IMR-90 (cell line): ENCODE measurements at regions not wholly inside any gene's neighbourhood (a gene's known extent, or its start where the extent isn't known, plus 50 kb on each side); places are given as distances from the start of the nearest gene placed in this dataset.

ENCODE experiments used
- ATAC-seq: fragments of 200-7000 bp; cut with Tn5 transposase; 2 replicates; pipeline ENCODE4 v1.9.1; 2020; ENCODE audit warnings: low read depth, mild to moderate bottlenecking, moderate library complexity
- BruUV-seq: library from RNA; stranded (reverse); fragments of 400-500 nt; replicated peaks from 2 replicates; lab custom pipeline; 2021; lab: Mats Ljungman, UMichigan
- CTCF ChIA-PET: fragments of 300-600 bp; formaldehyde crosslinking; extraction: SDS; loops from one replicate; lab custom pipeline; 2021; ENCODE audit warnings: antibody characterized with exemption; lab: Yijun Ruan, JAX
- POLR2A ChIA-PET: fragments of 300-600 bp; sonication (Branson Sonifier 250); formaldehyde crosslinking; loops from one replicate; lab custom pipeline; 2022; ENCODE audit warnings: antibody characterized with exemption; ENCODE audit not compliant: unreplicated experiment; lab: Charles Lee
- DNase-seq: peaks from one replicate; pipeline ENCODE4 v3.0.0; 2013
- H2AFZ ChIP-seq: replicated peaks from 2 replicates; pipeline ENCODE3; 2013; ENCODE audit warnings: low read length, mild to moderate bottlenecking; ENCODE audit not compliant: poor library complexity
- H2AK5ac ChIP-seq: 2 replicates; pipeline ENCODE4 v1.6.1; 2013; ENCODE audit warnings: low read depth, low read length, inconsistent platforms
- H2AK9ac ChIP-seq: replicated peaks from 2 replicates; pipeline ENCODE3; 2013; ENCODE audit warnings: mild to moderate bottlenecking, low read depth, low read length, moderate library complexity; ENCODE audit not compliant: poor library complexity
- H2BK120ac ChIP-seq: 2 replicates; pipeline ENCODE4 v1.6.1; 2013; ENCODE audit warnings: low read depth, low read length, inconsistent platforms
- H2BK15ac ChIP-seq: 3 replicates; pipeline ENCODE4 v1.6.1; 2013; ENCODE audit warnings: low read depth, low read length, inconsistent platforms
- H2BK20ac ChIP-seq: 2 replicates; pipeline ENCODE4 v1.6.1; 2013; ENCODE audit warnings: low read depth, mild to moderate bottlenecking, inconsistent platforms, low read length, moderate library complexity
- H2BK5ac ChIP-seq: 2 replicates; pipeline ENCODE4 v1.6.1; 2013; ENCODE audit warnings: mild to moderate bottlenecking, low read depth, low read length, inconsistent platforms; ENCODE audit not compliant: poor library complexity, severe bottlenecking
- H3K14ac ChIP-seq: replicated peaks from 2 replicates; pipeline ENCODE4 v1.6.1; 2013; ENCODE audit warnings: low read depth, low read length, inconsistent platforms
- H3K18ac ChIP-seq: 2 replicates; pipeline ENCODE4 v1.6.1; 2013; ENCODE audit warnings: low read depth, low read length, control low read depth
- H3K23ac ChIP-seq: 2 replicates; pipeline ENCODE4 v1.6.1; 2013; ENCODE audit warnings: low read depth, low read length, inconsistent platforms
- H3K27ac ChIP-seq: 2 replicates; pipeline ENCODE4 v1.5.1; 2013; ENCODE audit warnings: mild to moderate bottlenecking, control low read depth, low read length; ENCODE audit not compliant: insufficient read depth
- H3K27me3 ChIP-seq: 2 replicates; pipeline ENCODE4 v1.6.1; 2013; ENCODE audit warnings: low read length; ENCODE audit not compliant: control insufficient read depth, insufficient read depth
- H3K36me3 ChIP-seq: 2 replicates; pipeline ENCODE4 v1.6.1; 2013; ENCODE audit warnings: low read length, mixed read lengths; ENCODE audit not compliant: control insufficient read depth, insufficient read depth
- H3K4ac ChIP-seq: 2 replicates; pipeline ENCODE4 v1.6.1; 2013; ENCODE audit warnings: low read depth, low read length, inconsistent platforms
- H3K4me1 ChIP-seq: 2 replicates; pipeline ENCODE4 v1.6.1; 2013; ENCODE audit warnings: low read length, mixed read lengths; ENCODE audit not compliant: control insufficient read depth, insufficient read depth
- H3K4me2 ChIP-seq: 2 replicates; pipeline ENCODE4 v1.6.1; 2013; ENCODE audit warnings: low read depth, mild to moderate bottlenecking, control low read depth, low read length, moderate library complexity
- H3K4me3 ChIP-seq: 2 replicates; pipeline ENCODE4 v1.5.1; 2013; ENCODE audit warnings: low read depth, mild to moderate bottlenecking, control low read depth, low read length, moderate library complexity; ENCODE audit not compliant: insufficient read depth
- H3K56ac ChIP-seq: 2 replicates; pipeline ENCODE4 v1.6.1; 2013; ENCODE audit warnings: low read length, inconsistent platforms; ENCODE audit not compliant: insufficient read depth; ENCODE audit errors: extremely low read depth
- H3K79me1 ChIP-seq, 2 experiments: 2 replicates each; pipeline ENCODE4 v1.6.1; 2013; ENCODE audit warnings: low read length in 2 of 2, inconsistent platforms in 1 of 2, low read depth in 1 of 2
- H3K9ac ChIP-seq: 2 replicates; pipeline ENCODE4 v1.6.1; 2013; ENCODE audit warnings: low read depth, low read length, control low read depth
- H3K9me1 ChIP-seq: 2 replicates; pipeline ENCODE4 v1.6.1; 2013; ENCODE audit warnings: low read length, inconsistent platforms; ENCODE audit not compliant: insufficient read depth
- H3K9me3 ChIP-seq: 2 replicates; pipeline ENCODE4 v1.6.1; 2013; ENCODE audit warnings: low read length; ENCODE audit not compliant: control insufficient read depth, insufficient read depth
- H4K20me1 ChIP-seq: 2 replicates; pipeline ENCODE4 v1.6.1; 2013; ENCODE audit warnings: low read length, inconsistent platforms; ENCODE audit not compliant: insufficient read depth
- H4K5ac ChIP-seq: 2 replicates; pipeline ENCODE4 v1.6.1; 2013; ENCODE audit warnings: mild to moderate bottlenecking, low read depth, low read length, control low read depth
- H4K8ac ChIP-seq, 2 experiments: 2 replicates each; pipeline ENCODE4 v1.6.1; 2013; ENCODE audit warnings: low read depth in 2 of 2, low read length in 2 of 2, control low read depth in 1 of 2, inconsistent platforms in 1 of 2
- H4K91ac ChIP-seq: 2 replicates; pipeline ENCODE4 v1.6.1; 2013; ENCODE audit warnings: low read depth, low read length, inconsistent platforms; ENCODE audit not compliant: insufficient read depth
- BHLHE40 ChIP-seq: fragments of 150-350 bp; IDR thresholded peaks from 2 replicates; pipeline ENCODE4 v1.6.1; 2016; ENCODE audit warnings: mild to moderate bottlenecking, low read depth, low read length
- MAZ ChIP-seq: IDR thresholded peaks from 2 replicates; pipeline ENCODE4 v1.6.1; 2012; ENCODE audit warnings: low read depth, mild to moderate bottlenecking, low read length, improper control_type of control experiment, moderate library complexity, borderline replicate concordance
- RCOR1 ChIP-seq: IDR thresholded peaks from 2 replicates; pipeline ENCODE4 v1.6.1; 2012; ENCODE audit warnings: mild to moderate bottlenecking, low read length, improper control_type of control experiment; ENCODE audit not compliant: insufficient replicate concordance
- SMC3 ChIP-seq: fragments of 150-350 bp; IDR thresholded peaks from 2 replicates; pipeline ENCODE4 v1.6.1; 2016; ENCODE audit warnings: low read depth, mild to moderate bottlenecking, antibody characterized with exemption, low read length, moderate library complexity
- WGBS, 2 experiments: methylation state at CpG; one replicate each; pipeline versions ENCODE4 v1.1.5 to v1.1.7; 2013; ENCODE audit warnings: missing lambda C conversion rate in 2 of 2; ENCODE audit not compliant: insufficient read length in 1 of 2; ENCODE audit errors: extremely low coverage in 2 of 2; 5-methylcytosine and 5-hydroxymethylcytosine counted together
- dilution Hi-C: fragments of 300-500 bp; cut with HindIII; formaldehyde crosslinking; loops from one replicate; pipeline ENCODE4 v1.14.3; 2018; ENCODE audit warnings: low sequenced_read_pairs; ENCODE audit not compliant: unreplicated experiment
- in situ Hi-C: fragments of 300-500 bp; cut with MboI; formaldehyde crosslinking; loops from 3 replicates; pipeline ENCODE4 v1.14.3; 2019; ENCODE audit warnings: low sequenced_read_pairs, inconsistent platforms, mixed read lengths
- intact Hi-C: fragments of 100-400 bp; cut with micrococcal nuclease; formaldehyde crosslinking; loops from 2 replicates; pipeline ENCODE4 v1.10.0; 2022

- DNase-seq = no peak
- H3K27me3 ChIP-seq = no peaks in the 10 kb centered on the region
- no peak overlapping the region for H3K9ac ChIP-seq
- H3K18ac ChIP-seq = no peak overlapping the region
- TF ChIP-seq SMC3 (no peak), MAZ (no peak), RCOR1 (no peak), BHLHE40 (no peak)
- H3K36me3 ChIP-seq = no peaks in the 10 kb centered on the region
- intact Hi-C loops = no loop called here
- H2BK15ac ChIP-seq = no peak overlapping the region
- WGBS, 2 experiments = no CpG with 5 or more reads among the region's 5 CpGs
- no peak overlapping the region for H3K14ac ChIP-seq
- no peak overlapping the region for H3K4me2 ChIP-seq
- no peak overlapping the region for H3K4ac ChIP-seq
- in situ Hi-C loops = no loop called here
- no peak overlapping the region for H2BK5ac ChIP-seq
- no peak overlapping the region for H2AFZ ChIP-seq
- dilution Hi-C loops = no loop called here
- BruUV-seq = no TSS peak
- no peak overlapping the region for H2AK9ac ChIP-seq
- ChIA-PET CTCF (no interaction called here), POLR2A (no interaction called here)
- no peaks in the 10 kb centered on the region for H4K20me1 ChIP-seq
- H3K4me1 ChIP-seq = no peaks in the 10 kb centered on the region
- no peak overlapping the region for H2BK120ac ChIP-seq
- H4K5ac ChIP-seq = no peak overlapping the region
- H3K27ac ChIP-seq = no peak overlapping the region
- no peak overlapping the region for H3K23ac ChIP-seq
- no peak overlapping the region for H3K4me3 ChIP-seq
- no peak overlapping the region for H2BK20ac ChIP-seq
- H3K79me1 ChIP-seq = no peaks in the 10 kb centered on the region
- H4K91ac ChIP-seq = no peak overlapping the region
- ATAC-seq = no peak
- H3K9me1 ChIP-seq = no peaks in the 10 kb centered on the region
- H4K8ac ChIP-seq = no peak overlapping the region
- no peaks in the 10 kb centered on the region for H3K9me3 ChIP-seq
- no peak overlapping the region for H2AK5ac ChIP-seq
- H3K56ac ChIP-seq = no peak overlapping the region
These were observed 458.3 kb downstream of the LMO4 start for GRCh38 chr1:87786861-87787545.
